ENCODE measurements at regions not wholly inside any gene's neighbourhood (a gene's known extent, or its start where the extent isn't known, plus 50 kb on each side); places are given as distances from the start of the nearest gene placed in this dataset.

DNA sequence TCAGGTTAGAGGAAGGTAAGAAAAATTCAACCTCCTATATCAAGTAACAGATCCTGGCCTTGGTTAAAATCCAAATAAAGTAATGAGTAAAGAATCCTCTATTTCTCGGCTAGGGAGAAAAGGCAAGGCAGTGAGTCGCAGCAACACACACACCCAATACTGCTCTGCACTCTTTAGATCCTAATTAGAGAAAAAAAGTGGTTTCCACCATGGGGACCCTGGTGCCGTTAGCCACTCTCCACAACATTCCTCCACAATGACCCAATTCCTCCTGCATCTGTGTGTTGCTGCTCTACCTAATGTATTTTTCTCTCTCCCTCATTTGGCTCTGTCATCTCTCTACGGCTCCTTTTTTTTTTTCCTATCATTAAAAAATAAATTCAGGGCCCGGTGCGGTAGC lies 462.7 kb downstream of the METTL4 start:
- Mint-ChIP-seq H3K27me3 (ENCODE audit: low read depth) (no peaks in the 10 kb centered on the region), H3K4me1 (no peaks in the 10 kb centered on the region), H3K27ac (no peak overlapping the region), H3K4me3 (no peak overlapping the region), H3K9me3 (no peaks in the 10 kb centered on the region), H3K36me3 (ENCODE audit: low read depth) (no peaks in the 10 kb centered on the region)
- TF ChIP-seq, protein P1, sequence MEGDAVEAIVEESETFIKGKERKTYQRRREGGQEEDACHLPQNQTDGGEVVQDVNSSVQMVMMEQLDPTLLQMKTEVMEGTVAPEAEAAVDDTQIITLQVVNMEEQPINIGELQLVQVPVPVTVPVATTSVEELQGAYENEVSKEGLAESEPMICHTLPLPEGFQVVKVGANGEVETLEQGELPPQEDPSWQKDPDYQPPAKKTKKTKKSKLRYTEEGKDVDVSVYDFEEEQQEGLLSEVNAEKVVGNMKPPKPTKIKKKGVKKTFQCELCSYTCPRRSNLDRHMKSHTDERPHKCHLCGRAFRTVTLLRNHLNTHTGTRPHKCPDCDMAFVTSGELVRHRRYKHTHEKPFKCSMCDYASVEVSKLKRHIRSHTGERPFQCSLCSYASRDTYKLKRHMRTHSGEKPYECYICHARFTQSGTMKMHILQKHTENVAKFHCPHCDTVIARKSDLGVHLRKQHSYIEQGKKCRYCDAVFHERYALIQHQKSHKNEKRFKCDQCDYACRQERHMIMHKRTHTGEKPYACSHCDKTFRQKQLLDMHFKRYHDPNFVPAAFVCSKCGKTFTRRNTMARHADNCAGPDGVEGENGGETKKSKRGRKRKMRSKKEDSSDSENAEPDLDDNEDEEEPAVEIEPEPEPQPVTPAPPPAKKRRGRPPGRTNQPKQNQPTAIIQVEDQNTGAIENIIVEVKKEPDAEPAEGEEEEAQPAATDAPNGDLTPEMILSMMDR (IDR thresholded peaks at IDR 0.05; ENCODE audit: unreplicated experiment in 3 of 3) = no peak

DNA sequence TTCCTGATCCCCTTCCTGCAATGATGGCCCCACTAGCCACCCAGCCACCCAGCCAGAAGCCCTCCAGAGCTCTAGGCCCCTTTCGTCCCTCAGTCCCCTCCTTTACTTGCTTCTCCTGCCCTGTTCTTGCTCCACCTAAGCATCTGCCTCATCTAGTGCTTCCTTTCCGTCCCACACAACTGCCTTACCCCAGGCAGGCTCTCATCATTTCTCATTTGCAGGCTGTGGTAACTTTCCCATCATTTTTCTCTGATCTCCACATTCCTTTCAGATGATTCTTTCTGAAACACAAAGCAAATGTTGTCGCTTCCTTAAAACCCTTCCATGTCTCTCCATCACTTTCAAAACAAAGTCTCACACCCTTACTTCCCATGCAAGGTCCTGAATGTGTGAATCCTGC lies 459.8 kb downstream of the METTL4 start:
- Mint-ChIP-seq H3K4me3 (no peak overlapping the region), H3K4me1 (no peaks in the 10 kb centered on the region), H3K27ac (no peak overlapping the region), H3K27me3 (ENCODE audit: low read depth) (no peaks in the 10 kb centered on the region), H3K9me3 (no peaks in the 10 kb centered on the region), H3K36me3 (ENCODE audit: low read depth) (no peaks in the 10 kb centered on the region)
- TF ChIP-seq, protein P1 (IDR thresholded peaks at IDR 0.05; ENCODE audit: unreplicated experiment in 3 of 3) = no peak

- TF ChIP-seq, protein P1 (IDR thresholded peaks at IDR 0.05; ENCODE audit: unreplicated experiment in 3 of 3) = no peak
- H3K36me3 Mint-ChIP-seq (ENCODE audit: low read depth) = no peaks in the 10 kb centered on the region
- no peaks in the 10 kb centered on the region for H3K27me3 Mint-ChIP-seq (ENCODE audit: low read depth)
- no peak overlapping the region for H3K4me3 Mint-ChIP-seq
- H3K9me3 Mint-ChIP-seq = no peaks in the 10 kb centered on the region
- no peaks in the 10 kb centered on the region for H3K4me1 Mint-ChIP-seq
- H3K27ac Mint-ChIP-seq = no peak overlapping the region
Observed at GRCh38 chr18:2112435-2113045, 458.8 kb downstream of the METTL4 start.

DNA sequence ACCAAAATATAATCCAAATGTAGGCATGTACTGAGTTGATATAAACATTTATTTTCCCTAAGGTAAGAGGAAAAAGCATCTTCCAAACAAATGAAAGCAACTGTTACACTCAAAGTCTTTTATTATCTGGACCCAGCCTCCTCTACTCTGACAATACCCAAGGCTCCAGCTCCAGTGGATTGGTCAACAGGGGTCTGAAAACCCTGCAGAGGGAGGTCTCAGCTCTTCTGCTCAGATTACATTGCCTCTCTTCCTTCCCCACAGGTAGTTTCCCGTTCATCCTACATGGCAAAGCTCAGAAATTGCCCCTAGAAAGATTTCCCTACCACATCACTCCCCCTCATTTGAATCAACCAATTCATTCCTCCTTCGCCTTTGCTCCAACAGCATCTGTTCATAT lies 457.0 kb downstream of the METTL4 start:
- no peaks in the 10 kb centered on the region for H3K36me3 Mint-ChIP-seq (ENCODE audit: low read depth)
- TF ChIP-seq, protein P1 (IDR thresholded peaks at IDR 0.05; ENCODE audit: unreplicated experiment in 3 of 3) = no peak

GRCh38 chr18:2114765-2115164 lies 456.5 kb downstream of the METTL4 start:
- Mint-ChIP-seq H3K4me1 (no peaks in the 10 kb centered on the region), H3K36me3 (ENCODE audit: low read depth) (no peaks in the 10 kb centered on the region), H3K27me3 (ENCODE audit: low read depth) (no peaks in the 10 kb centered on the region), H3K4me3 (no peak overlapping the region), H3K27ac (no peak overlapping the region), H3K9me3 (no peaks in the 10 kb centered on the region)
- TF ChIP-seq, protein P1 (IDR thresholded peaks at IDR 0.05; ENCODE audit: unreplicated experiment in 3 of 3) = no peak

More for the DNA sequence above, 457.0 kb downstream of the METTL4 start:
- Mint-ChIP-seq H3K4me3 (no peak overlapping the region), H3K27ac (no peak overlapping the region), H3K9me3 (no peaks in the 10 kb centered on the region), H3K4me1 (no peaks in the 10 kb centered on the region), H3K27me3 (ENCODE audit: low read depth) (no peaks in the 10 kb centered on the region)

- Mint-ChIP-seq H3K4me3 (no peak overlapping the region), H3K36me3 (ENCODE audit: low read depth) (no peaks in the 10 kb centered on the region), H3K9me3 (no peaks in the 10 kb centered on the region), H3K4me1 (no peaks in the 10 kb centered on the region), H3K27ac (no peak overlapping the region), H3K27me3 (ENCODE audit: low read depth) (no peaks in the 10 kb centered on the region)
- TF ChIP-seq, protein P1 (IDR thresholded peaks at IDR 0.05; ENCODE audit: unreplicated experiment in 3 of 3) = no peak
Observed at GRCh38 chr18:2121224-2121623, 450.1 kb downstream of the METTL4 start.

Data from nephron (organoid).